ENCODE measurements at regions not wholly inside any gene's neighbourhood (a gene's known extent, or its start where the extent isn't known, plus 50 kb on each side); places are given as distances from the start of the nearest gene placed in this dataset.

- no peak for TF ChIP-seq POLR2A (IDR thresholded peaks at IDR 0.05)
- TF ChIP-seq CTCF (IDR thresholded peaks at IDR 0.05): no peak
These were observed 63.3 kb upstream of the ADGRL4 start for GRCh38 chr1:79069828-79070227.

All from right lobe of liver (tissue), 4 donors.